ENCODE measurements at regions not wholly inside any gene's neighbourhood (a gene's known extent, or its start where the extent isn't known, plus 50 kb on each side); places are given as distances from the start of the nearest gene placed in this dataset.
A peak's percentile ranks its signal among the peaks of the same experiment; 100 is the strongest.

DNA sequence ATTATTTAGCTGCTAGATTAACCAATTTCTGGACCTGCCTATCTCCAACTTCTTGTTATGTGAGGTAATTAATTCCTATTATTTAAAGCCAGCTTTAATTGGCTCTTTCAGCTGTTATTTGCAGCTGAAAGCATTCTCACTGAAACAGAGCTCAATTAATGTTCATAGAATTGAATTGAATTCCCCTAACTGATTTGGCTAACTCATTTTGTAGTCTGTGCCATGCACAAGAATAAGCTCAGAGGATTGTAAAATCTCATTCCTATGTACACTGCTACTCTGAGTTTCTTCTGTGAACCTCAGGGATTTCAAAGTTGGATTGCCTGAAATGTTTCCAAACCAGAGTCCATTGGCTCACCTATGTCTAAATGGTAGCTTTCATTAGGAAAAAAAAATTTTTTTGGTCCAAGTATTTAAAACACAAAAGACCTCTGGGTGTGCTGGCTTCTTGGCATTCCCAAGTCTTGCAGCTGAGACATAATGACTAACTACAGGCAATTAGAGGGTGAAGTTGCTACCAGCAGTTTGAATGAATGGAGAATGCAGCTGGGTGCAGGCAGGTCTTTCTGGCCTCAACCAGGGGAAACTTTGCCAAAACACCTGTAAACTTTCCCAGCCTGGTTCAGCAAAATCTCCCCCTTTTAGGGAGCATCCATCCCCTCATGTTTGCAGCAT lies 134.3 kb downstream of the EDEM1 start:
- DNase-seq (ENCODE audit: low spot score in 2 of 2) (no peak), ATAC-seq (no peak)
- H3K36me3 Mint-ChIP-seq: no peaks in the 10 kb centered on the region
- H3K4me1 Mint-ChIP-seq: no peaks in the 10 kb centered on the region
- no peaks in the 10 kb centered on the region for H3K9me3 Mint-ChIP-seq
- no peak overlapping the region for H3K4me3 Mint-ChIP-seq
- H3K27ac Mint-ChIP-seq: no peak overlapping the region

DNA sequence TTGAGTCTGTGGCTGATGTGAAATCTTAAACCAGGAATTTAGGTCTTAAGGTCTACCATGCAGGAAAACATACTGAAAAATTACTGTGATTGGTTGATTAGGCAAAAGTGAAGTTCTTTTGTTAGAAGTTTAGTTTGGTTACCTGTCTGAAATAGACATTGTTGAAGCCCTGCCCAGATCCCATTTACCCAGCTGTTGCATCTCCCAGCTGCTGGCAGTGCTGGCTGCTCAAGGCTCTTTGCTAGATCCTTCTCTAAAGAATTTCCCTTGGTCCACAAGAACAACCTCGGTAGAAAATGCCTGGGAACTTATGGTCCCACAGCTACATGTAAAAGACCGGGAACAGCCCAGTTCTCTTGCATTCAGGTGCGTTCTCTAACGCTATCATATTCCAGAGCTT lies 137.3 kb downstream of the EDEM1 start:
- H3K27ac Mint-ChIP-seq: no peak overlapping the region
- ATAC-seq (no peak), DNase-seq (ENCODE audit: low spot score in 2 of 2) (no peak)
- H3K4me3 Mint-ChIP-seq: no peak overlapping the region
- no peaks in the 10 kb centered on the region for H3K9me3 Mint-ChIP-seq
- no peaks in the 10 kb centered on the region for H3K36me3 Mint-ChIP-seq
- H3K4me1 Mint-ChIP-seq: no peaks in the 10 kb centered on the region

DNA sequence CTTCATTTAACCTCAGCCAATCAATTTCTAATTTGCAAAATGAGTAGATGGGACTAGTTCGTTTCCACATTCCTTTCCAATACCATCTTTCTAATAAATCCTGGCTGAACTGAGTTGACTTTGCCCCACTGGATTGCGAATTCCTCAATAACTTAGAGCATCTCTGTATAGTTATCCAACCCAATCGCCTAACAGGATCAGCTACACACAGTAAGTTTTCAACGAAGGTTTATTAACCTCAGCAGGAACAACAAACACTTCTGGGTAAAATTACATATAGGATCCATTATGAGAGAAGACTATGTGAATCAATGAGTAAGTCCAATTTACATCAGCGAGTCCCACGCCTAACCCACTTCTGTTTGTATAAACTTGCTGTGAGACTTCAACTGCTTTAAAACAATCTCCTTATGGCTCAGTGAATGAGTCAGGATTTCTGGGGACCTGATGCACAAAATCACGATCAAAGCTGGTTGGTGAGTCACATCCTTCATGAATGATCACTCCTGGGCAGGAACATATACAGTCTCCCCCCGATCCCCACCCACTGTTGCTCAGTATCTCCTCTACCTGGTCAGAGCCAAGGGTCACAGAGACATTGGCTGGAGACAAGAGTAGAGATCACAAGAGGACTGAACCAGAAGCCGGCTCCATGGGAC lies 142.8 kb downstream of the EDEM1 start:
- ATAC-seq: peak; percentile 93
- no peaks in the 10 kb centered on the region for H3K9me3 Mint-ChIP-seq
- H3K4me3 Mint-ChIP-seq: no peak overlapping the region
- peaks cover 25% of the 10 kb centered on the region for H3K4me1 Mint-ChIP-seq
- no peak for DNase-seq (ENCODE audit: low spot score in 2 of 2)
- peak overlapping the region; percentile 24 for H3K27ac Mint-ChIP-seq
- H3K36me3 Mint-ChIP-seq: no peaks in the 10 kb centered on the region

DNA sequence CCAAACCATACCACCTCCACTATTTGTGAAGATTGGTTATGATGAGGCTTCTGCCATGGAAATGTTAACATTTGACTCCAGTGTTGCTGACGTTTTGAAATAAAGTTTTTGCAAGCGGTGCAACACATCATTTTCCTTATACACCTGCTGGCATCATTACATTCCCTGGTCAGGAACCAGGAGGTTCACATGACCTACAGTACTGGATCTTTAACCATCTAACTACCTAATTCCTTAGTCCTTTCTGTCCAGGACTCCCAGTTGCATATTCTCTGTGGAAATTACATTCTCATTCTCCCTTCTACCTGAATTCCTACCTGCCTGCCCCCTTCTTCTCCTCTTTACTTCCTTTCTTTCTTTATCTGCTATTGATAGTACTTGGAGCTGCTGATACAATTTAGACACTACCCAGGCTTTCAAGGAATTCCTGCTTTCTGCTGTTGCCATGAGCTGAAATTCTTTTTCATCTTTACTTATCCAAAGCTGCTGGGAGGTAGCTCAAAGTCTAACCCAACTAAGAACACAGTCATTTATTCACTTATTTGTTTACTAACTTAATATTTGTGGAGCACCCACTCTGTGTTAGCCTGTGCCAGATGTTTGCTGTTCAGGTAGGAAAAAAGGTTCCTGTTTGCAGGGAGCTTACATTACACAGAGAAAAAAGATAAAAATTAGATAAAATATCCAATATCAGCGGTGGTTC lies 144.2 kb downstream of the EDEM1 start:
- H3K4me3 Mint-ChIP-seq: no peak overlapping the region
- H3K27ac Mint-ChIP-seq: no peak overlapping the region
- H3K36me3 Mint-ChIP-seq: no peaks in the 10 kb centered on the region
- ATAC-seq: no peak
- H3K4me1 Mint-ChIP-seq: peaks cover 25% of the 10 kb centered on the region
- no peak for DNase-seq (ENCODE audit: low spot score in 2 of 2)
- no peaks in the 10 kb centered on the region for H3K9me3 Mint-ChIP-seq

DNA sequence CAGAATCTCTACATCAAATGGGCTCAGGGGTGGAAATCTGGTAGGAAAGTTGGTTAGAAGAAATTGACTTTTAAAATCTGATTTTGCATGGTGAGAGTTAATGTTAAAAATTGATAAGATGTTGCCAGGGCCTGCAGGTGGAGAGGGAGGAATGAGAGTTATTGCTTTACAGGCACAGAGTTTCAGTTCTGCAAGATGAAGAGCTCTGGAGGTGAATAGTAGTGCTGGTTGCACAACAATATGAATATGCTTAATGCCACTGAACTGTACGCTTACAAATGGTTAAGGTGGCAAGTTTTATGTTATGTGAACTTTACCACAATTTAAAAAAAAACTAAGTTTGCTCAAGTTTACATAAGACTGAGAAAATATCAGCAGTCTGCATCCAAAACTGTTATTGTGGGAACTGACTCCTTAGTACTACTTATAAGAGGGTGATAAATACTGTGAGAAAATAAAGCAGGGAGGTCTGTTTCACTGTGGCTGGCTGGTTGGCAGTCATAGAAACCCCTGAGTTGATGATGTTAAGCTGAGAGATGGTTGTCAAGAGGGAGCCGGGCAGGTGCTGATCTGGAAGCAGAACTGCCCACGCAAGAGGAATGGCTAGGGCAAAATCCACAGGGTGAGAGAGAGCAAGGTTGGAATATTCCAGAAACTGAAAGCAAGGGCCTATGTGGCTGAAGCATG lies 144.9 kb downstream of the EDEM1 start:
- H3K4me1 Mint-ChIP-seq: peaks cover 25% of the 10 kb centered on the region
- H3K27ac Mint-ChIP-seq: no peak overlapping the region
- H3K4me3 Mint-ChIP-seq: no peak overlapping the region
- DNase-seq (ENCODE audit: low spot score in 2 of 2) (no peak), ATAC-seq (peak; percentile 19)
- no peaks in the 10 kb centered on the region for H3K36me3 Mint-ChIP-seq
- H3K9me3 Mint-ChIP-seq: no peaks in the 10 kb centered on the region

DNA sequence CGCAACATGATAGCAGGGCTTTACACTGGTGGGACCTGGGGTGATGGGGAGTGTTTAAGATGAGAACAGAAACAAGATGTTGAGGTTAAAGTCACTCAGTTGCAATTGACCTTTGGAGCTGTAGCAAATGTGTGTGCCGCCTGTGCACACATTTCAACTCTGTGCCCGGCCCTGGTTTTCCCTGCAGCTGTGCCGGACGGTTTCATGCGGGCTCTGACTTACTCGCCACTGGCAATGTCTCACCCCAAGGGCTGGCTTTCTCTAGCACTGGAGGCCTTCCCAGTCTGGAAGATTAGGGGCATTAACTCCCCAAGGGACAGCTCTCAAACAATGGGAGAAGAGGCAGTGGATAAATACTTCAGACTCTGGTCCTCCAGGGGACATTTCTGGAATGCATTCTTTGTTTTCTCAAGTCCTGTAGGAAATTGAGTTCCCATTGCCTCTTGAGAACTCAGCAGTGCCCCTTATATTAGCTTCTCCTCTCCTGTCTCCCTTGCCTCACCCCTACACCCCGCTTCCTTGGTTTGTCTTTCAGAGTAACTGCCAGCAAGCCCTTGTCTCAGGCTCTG lies 152.5 kb downstream of the EDEM1 start:
- Mint-ChIP-seq H3K27ac (no peak overlapping the region), H3K4me3 (no peak overlapping the region), H3K4me1 (no peaks in the 10 kb centered on the region), H3K36me3 (no peaks in the 10 kb centered on the region), H3K9me3 (no peaks in the 10 kb centered on the region)
- DNase-seq (ENCODE audit: low spot score in 2 of 2): no peak
- ATAC-seq: no peak

DNA sequence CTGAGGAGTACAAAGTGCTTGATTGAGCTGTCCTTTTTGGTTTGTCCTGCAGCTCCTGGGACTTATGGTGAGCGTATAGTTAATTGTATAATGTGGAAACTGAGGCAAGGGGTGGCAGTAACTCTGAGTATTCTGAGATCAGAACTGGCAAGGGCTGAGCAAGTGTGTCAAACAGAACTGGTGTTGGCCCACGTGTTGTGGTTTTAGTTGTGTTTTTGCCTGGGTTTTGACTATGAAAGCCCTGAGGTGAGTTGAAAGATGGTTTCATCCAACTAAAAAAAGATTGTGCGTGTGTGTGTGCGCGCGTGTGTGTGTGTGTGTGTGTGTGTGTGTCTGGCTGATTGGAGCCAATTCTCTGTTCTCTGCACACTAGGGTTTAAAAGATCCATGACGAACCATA lies 154.1 kb downstream of the EDEM1 start:
- Mint-ChIP-seq H3K4me3 (no peak overlapping the region), H3K36me3 (no peaks in the 10 kb centered on the region), H3K4me1 (no peaks in the 10 kb centered on the region), H3K9me3 (no peaks in the 10 kb centered on the region), H3K27ac (no peak overlapping the region)
- ATAC-seq (no peak), DNase-seq (ENCODE audit: low spot score in 2 of 2) (no peak)

DNA sequence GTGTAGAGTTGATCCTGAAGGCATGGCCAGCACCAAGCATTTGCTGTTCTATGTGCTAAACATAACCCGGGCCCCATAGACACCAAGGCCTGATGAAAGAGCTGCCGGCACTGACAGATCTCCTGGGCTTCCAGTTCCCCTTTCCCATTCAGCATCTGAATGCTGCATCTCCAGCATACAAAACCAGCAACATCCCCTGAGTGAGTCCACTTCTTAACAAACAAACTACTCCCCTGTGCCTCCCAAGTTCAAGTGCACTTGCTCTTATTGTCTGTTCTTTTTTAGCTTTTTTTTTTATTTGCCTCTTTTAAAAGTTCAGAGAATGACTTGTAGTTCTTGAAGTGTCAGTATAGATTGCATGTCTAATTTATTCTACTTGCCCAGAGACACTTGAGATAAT lies 156.0 kb downstream of the EDEM1 start:
- H3K4me3 Mint-ChIP-seq: no peak overlapping the region
- no peak for ATAC-seq
- no peak for DNase-seq (ENCODE audit: low spot score in 2 of 2)
- H3K4me1 Mint-ChIP-seq: no peaks in the 10 kb centered on the region
- no peak overlapping the region for H3K27ac Mint-ChIP-seq
- H3K9me3 Mint-ChIP-seq: no peaks in the 10 kb centered on the region
- no peaks in the 10 kb centered on the region for H3K36me3 Mint-ChIP-seq

DNA sequence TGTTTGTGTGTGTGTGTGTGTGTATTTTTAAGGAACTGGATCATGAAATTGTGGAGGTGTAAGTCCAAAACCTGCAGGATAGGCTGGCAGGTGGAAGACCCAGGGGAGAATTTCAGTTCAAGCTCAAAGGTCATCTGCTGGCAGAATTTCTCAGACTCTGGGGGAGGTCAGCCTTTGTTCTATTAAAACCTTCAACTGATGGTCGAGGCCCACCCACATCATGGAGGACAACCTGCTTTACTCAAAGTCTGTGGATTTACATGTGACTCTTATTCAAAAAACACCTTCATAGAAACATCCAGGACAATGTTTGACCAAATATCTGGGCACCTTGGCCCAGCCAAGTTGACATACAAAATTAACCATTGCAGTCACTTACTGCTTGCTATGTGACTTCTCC lies 157.2 kb downstream of the EDEM1 start:
- Mint-ChIP-seq H3K27ac (no peak overlapping the region), H3K4me3 (no peak overlapping the region), H3K9me3 (peaks cover 3% of the 10 kb centered on the region), H3K36me3 (no peaks in the 10 kb centered on the region), H3K4me1 (no peaks in the 10 kb centered on the region)
- no peak for DNase-seq (ENCODE audit: low spot score in 2 of 2)
- ATAC-seq: no peak

DNA sequence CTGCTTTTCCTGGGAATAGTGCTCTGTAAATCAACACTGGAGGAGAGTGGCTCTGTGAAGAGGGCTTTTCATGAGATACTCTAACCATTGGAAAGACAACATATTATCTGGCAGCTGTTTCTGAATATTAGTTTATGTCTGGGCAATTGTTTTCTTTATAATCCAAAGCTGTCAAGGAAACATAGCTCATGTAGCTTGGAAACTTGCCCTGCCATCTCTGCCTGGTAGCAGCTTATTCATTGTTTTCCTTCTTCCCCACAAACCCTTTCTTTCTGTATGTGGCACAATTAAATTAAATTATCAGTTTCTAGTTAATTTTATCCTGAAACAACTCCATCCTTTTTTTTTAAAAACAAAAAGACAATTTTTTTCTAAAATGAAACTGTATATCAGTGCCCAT lies 160.0 kb downstream of the EDEM1 start:
- Mint-ChIP-seq H3K27ac (no peak overlapping the region), H3K36me3 (no peaks in the 10 kb centered on the region), H3K9me3 (peaks cover 4% of the 10 kb centered on the region), H3K4me3 (no peak overlapping the region), H3K4me1 (no peaks in the 10 kb centered on the region)
- no peak for DNase-seq (ENCODE audit: low spot score in 2 of 2)
- no peak for ATAC-seq

DNA sequence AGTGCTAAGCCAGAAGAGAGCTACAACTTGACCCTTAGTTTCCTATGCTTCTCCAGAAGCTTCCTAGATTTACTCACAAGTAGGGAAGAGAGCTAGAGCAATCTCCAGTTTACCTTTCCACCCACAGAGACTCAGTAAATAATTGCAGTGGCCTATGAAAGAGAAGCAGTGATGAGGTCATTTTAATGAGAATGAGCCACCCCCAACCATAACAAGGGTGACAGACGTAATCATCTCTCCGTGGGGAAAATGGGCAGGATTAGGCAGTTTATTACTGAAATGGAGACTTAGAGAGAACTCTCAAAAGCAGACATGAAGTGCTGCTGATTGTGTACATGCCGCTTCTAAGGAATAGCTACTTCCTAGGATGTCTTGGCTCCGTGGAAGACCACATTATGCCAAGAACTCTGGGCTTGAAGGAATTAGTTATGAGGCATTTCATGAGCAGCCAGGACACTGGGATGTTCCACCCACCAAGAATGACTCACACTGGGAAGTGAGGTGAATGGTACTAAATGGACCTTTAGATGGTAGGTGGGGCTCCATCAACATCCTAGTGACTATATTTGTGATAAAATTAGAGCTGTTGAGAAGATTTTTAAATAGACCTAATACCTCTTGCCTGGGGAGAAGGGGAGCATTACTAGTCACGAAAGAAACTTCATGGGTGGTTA lies 160.9 kb downstream of the EDEM1 start:
- Mint-ChIP-seq H3K36me3 (no peaks in the 10 kb centered on the region), H3K4me3 (no peak overlapping the region), H3K27ac (no peak overlapping the region), H3K9me3 (peaks cover 4% of the 10 kb centered on the region), H3K4me1 (no peaks in the 10 kb centered on the region)
- no peak for DNase-seq (ENCODE audit: low spot score in 2 of 2)
- no peak for ATAC-seq

DNA sequence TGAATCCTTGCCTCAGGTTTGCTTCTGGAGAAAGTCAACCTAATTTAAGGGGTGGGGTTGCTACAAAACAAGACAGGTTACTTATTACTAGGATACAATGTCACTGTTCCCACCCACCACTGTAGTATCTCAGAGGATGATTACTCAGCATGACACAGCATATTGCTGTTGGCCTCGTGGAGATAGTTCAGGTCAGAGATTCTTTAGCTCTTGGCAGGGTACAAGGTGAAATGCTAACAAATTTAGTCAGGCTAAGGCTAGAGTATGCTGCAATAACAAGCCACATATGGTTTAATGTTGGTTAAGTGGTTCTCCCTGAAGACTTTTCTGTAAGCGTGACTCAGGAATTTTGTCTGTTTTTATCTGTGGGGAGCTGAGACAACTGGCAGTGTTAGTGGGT lies 161.8 kb downstream of the EDEM1 start:
- H3K9me3 Mint-ChIP-seq: peaks cover 4% of the 10 kb centered on the region
- H3K4me3 Mint-ChIP-seq: no peak overlapping the region
- ATAC-seq: peak; percentile 45
- no peak for DNase-seq (ENCODE audit: low spot score in 2 of 2)
- H3K27ac Mint-ChIP-seq: no peak overlapping the region
- no peaks in the 10 kb centered on the region for H3K36me3 Mint-ChIP-seq
- no peaks in the 10 kb centered on the region for H3K4me1 Mint-ChIP-seq

DNA sequence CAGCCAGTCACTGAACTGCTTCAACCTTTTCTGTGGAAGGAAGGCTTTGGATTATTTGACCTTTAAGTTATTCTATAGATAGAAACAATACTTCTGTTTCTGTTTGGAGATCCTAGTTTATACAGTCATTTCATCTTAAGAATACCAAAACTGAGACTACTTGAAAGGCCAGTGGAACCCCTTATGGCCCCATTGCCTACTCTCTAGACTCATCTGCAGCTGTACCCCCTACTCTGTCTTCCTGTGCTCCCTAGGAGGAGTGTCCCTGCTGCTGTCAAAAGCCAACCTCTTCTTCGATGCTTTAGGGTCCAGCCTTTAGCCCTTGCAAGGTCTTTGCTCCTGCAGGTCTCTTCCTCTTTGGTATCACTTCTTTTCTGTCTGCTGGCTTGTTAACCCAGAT lies 169.6 kb downstream of the EDEM1 start:
- H3K4me1 Mint-ChIP-seq: no peaks in the 10 kb centered on the region
- H3K4me3 Mint-ChIP-seq: no peak overlapping the region
- peaks cover 13% of the 10 kb centered on the region for H3K9me3 Mint-ChIP-seq
- no peaks in the 10 kb centered on the region for H3K36me3 Mint-ChIP-seq
- no peak overlapping the region for H3K27ac Mint-ChIP-seq
- ATAC-seq: no peak
- no peak for DNase-seq (ENCODE audit: low spot score in 2 of 2)

DNA sequence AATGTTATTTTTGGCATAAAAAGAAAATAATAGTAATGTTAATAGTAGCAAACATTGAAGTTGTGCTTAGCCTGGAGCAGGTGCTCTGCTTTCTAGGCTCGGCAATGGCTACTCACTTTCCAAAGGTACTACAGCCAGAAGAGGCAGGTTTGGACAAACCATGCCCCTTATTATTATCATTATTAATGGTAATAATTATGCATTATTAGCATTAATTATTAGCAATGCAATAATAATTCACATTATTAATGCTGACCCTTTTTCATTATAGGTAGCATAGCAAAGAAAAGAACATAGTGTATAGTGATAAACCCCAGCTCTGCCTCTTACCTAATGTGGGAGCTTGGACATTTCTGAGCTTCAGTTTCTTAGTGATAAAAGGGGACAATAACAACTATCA lies 171.4 kb downstream of the EDEM1 start:
- ATAC-seq (no peak), DNase-seq (ENCODE audit: low spot score in 2 of 2) (no peak)
- Mint-ChIP-seq H3K36me3 (no peaks in the 10 kb centered on the region), H3K4me1 (no peaks in the 10 kb centered on the region), H3K9me3 (peaks cover 13% of the 10 kb centered on the region), H3K27ac (no peak overlapping the region), H3K4me3 (no peak overlapping the region)

DNA sequence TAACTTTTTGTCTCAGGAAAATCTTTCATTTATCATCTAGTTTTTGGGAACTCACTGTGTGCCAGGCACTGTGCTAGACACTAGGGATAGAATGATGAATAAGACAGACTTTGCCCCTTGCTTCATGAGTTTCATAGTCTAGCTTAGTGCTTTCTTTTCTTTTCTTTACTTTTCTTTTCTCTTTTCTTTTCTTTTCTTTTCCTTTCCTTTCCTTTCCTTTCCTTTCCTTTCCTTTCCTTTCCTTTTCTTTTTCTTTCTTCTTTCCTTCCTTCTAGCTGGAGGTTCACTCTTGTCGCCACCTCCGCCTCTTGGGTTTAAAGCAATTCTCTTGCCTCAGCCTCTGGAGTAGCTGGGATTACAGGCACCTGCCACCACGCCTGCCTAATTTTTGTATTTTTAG lies 172.9 kb downstream of the EDEM1 start:
- ATAC-seq: no peak
- H3K27ac Mint-ChIP-seq: no peak overlapping the region
- no peak for DNase-seq (ENCODE audit: low spot score in 2 of 2)
- no peak overlapping the region for H3K4me3 Mint-ChIP-seq
- H3K36me3 Mint-ChIP-seq: no peaks in the 10 kb centered on the region
- no peaks in the 10 kb centered on the region for H3K4me1 Mint-ChIP-seq
- peaks cover 13% of the 10 kb centered on the region for H3K9me3 Mint-ChIP-seq
